Neural progenitor cell (in vitro differentiated cells): ENCODE measurements at regions not wholly inside any gene's neighbourhood (a gene's known extent, or its start where the extent isn't known, plus 50 kb on each side); places are given as distances from the start of the nearest gene placed in this dataset.

ENCODE experiments used
- EZH2 ChIP-seq: fragments of 200-600 bp; sonication (generic); IDR thresholded peaks from 2 replicates; pipeline ENCODE4 v1.6.1; 2017; ENCODE audit warnings: antibody characterized with exemption, mild to moderate bottlenecking, moderate library complexity
- TF ChIP-seq, protein P1 (sequence below): fragments of 200-600 bp; sonication (generic); IDR thresholded peaks from 2 replicates; pipeline ENCODE4 v1.5.1; 2017; ENCODE audit warnings: antibody characterized with exemption, mild to moderate bottlenecking

DNA sequence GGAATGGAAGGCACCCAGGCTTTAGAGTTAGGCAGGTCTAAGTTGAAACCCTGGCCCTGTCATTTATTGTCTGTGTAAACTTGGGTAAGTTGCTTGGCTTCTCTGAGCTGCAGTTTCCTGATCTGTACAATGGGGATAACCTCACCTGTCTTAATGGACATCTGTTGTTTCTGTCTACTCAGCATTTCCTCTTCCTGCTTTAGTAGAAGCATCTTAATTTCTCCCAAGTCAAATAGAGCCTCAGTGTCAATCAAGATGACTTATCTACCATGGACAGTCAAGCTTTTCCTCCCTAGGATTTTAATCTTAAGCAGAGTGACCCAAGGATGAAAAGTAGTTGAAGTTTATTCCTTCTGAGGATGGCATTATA lies 119.7 kb downstream of the FZD1 start:
- TF ChIP-seq, protein P1, sequence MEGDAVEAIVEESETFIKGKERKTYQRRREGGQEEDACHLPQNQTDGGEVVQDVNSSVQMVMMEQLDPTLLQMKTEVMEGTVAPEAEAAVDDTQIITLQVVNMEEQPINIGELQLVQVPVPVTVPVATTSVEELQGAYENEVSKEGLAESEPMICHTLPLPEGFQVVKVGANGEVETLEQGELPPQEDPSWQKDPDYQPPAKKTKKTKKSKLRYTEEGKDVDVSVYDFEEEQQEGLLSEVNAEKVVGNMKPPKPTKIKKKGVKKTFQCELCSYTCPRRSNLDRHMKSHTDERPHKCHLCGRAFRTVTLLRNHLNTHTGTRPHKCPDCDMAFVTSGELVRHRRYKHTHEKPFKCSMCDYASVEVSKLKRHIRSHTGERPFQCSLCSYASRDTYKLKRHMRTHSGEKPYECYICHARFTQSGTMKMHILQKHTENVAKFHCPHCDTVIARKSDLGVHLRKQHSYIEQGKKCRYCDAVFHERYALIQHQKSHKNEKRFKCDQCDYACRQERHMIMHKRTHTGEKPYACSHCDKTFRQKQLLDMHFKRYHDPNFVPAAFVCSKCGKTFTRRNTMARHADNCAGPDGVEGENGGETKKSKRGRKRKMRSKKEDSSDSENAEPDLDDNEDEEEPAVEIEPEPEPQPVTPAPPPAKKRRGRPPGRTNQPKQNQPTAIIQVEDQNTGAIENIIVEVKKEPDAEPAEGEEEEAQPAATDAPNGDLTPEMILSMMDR: no peak
- TF ChIP-seq EZH2: no peak
